ENCODE measurements at regions not wholly inside any gene's neighbourhood (a gene's known extent, or its start where the extent isn't known, plus 50 kb on each side); places are given as distances from the start of the nearest gene placed in this dataset.

DNA sequence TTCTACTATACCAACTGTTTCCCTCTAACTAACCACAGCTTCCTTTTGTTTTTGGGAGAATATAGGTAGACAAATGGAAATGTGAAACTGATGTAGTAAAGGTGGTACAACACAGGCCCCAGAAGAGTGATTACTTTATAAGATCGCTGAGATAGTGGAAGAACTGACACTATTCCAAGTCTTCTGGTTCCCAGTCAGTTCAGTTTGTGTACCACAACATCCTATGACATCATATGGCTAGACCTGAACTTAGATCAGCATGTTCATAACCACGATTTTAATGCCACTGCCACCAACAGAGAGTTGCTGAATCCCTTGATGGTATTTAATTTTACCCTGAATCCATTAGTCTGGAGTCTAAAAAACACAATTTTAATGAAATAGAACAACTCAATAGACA is 328.9 kb downstream of the GPD2 start:
- TF ChIP-seq, protein P1, sequence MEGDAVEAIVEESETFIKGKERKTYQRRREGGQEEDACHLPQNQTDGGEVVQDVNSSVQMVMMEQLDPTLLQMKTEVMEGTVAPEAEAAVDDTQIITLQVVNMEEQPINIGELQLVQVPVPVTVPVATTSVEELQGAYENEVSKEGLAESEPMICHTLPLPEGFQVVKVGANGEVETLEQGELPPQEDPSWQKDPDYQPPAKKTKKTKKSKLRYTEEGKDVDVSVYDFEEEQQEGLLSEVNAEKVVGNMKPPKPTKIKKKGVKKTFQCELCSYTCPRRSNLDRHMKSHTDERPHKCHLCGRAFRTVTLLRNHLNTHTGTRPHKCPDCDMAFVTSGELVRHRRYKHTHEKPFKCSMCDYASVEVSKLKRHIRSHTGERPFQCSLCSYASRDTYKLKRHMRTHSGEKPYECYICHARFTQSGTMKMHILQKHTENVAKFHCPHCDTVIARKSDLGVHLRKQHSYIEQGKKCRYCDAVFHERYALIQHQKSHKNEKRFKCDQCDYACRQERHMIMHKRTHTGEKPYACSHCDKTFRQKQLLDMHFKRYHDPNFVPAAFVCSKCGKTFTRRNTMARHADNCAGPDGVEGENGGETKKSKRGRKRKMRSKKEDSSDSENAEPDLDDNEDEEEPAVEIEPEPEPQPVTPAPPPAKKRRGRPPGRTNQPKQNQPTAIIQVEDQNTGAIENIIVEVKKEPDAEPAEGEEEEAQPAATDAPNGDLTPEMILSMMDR (IDR thresholded peaks at IDR 0.05; ENCODE audit: extremely low read depth in 1 of 2, insufficient read depth in 1 of 2, low read depth in 1 of 2, low read length in 2 of 2), result no peak
- TF ChIP-seq POLR2A (IDR thresholded peaks at IDR 0.05; ENCODE audit: low read depth, low read length), result no peak
- TF ChIP-seq EZH2 (IDR thresholded peaks at IDR 0.05; ENCODE audit: borderline replicate concordance, low read depth, low read length, severe bottlenecking), result no peak
- no peak for TF ChIP-seq FOS (IDR thresholded peaks at IDR 0.05; ENCODE audit: borderline replicate concordance, insufficient read depth, low read length)
- no peak for TF ChIP-seq MYC (IDR thresholded peaks at IDR 0.05; ENCODE audit: low read depth, low read length)
- TF ChIP-seq POLR2AphosphoS5 (IDR thresholded peaks at IDR 0.05; ENCODE audit: insufficient read depth, low read depth, low read length), result no peak
- no peak for TF ChIP-seq JUN (IDR thresholded peaks at IDR 0.05; ENCODE audit: borderline replicate concordance, insufficient read depth, insufficient read length, low read depth)
- TF ChIP-seq MAX (IDR thresholded peaks at IDR 0.05; ENCODE audit: insufficient read depth, insufficient read length), result no peak
- no peak for TF ChIP-seq GATA2 (IDR thresholded peaks at IDR 0.05; ENCODE audit: insufficient read depth, insufficient read length, low read depth, low read length)

Data from endothelial cell of umbilical vein (primary cell).